GM18499 (cell line): ENCODE measurements at regions not wholly inside any gene's neighbourhood (a gene's known extent, or its start where the extent isn't known, plus 50 kb on each side); places are given as distances from the start of the nearest gene placed in this dataset.
"Not testable (repeated sequence)": the region's sequence is repeated elsewhere in the genome, so short reads cannot be mapped to it uniquely, and the experiment has no call there.

ENCODE experiments used
- ATAC-seq: cut with Tn5 transposase; IDR thresholded peaks from one replicate; pipeline ENCODE4 v1.9.1; 2021; ENCODE audit warnings: moderate number of reproducible peaks; ENCODE audit not compliant: insufficient read depth, unreplicated experiment

GRCh38 chr2:150076281-150076680, 411.2 kb downstream of the RND3 start:
- no peak for ATAC-seq

- no peak for ATAC-seq
Measured at GRCh38 chr2:150075831-150076230, 411.6 kb downstream of the RND3 start.

- no peak for ATAC-seq
Measured at GRCh38 chr2:150066490-150066889, 421.0 kb downstream of the RND3 start.

GRCh38 chr2:150063931-150064548, 423.4 kb downstream of the RND3 start:
- no peak for ATAC-seq

- ATAC-seq: no peak
Measured at GRCh38 chr2:150063432-150063889, 424.0 kb downstream of the RND3 start.

GRCh38 chr2:150062416-150062815, 425.1 kb downstream of the RND3 start:
- ATAC-seq: no peak

- ATAC-seq: no peak
Measured at GRCh38 chr2:150060341-150060740, 427.1 kb downstream of the RND3 start.

GRCh38 chr2:150059676-150060075, 427.8 kb downstream of the RND3 start:
- ATAC-seq: not testable (repeated sequence)

- no peak for ATAC-seq
Measured at GRCh38 chr2:150052457-150052856, 435.0 kb downstream of the RND3 start.

GRCh38 chr2:150051004-150051403, 436.5 kb downstream of the RND3 start:
- ATAC-seq: no peak

GRCh38 chr2:150050036-150050435, 437.4 kb downstream of the RND3 start:
- no peak for ATAC-seq

GRCh38 chr2:150047620-150048222, 439.7 kb downstream of the RND3 start:
- no peak for ATAC-seq

- ATAC-seq: no peak
Measured at GRCh38 chr2:150046810-150047209, 440.7 kb downstream of the RND3 start.

GRCh38 chr2:150046211-150046610, 441.3 kb downstream of the RND3 start:
- ATAC-seq: no peak

GRCh38 chr2:150045601-150046000, 441.9 kb downstream of the RND3 start:
- ATAC-seq: no peak

GRCh38 chr2:150043172-150043500, 444.3 kb downstream of the RND3 start:
- no peak for ATAC-seq

GRCh38 chr2:150042500-150043171, 444.8 kb downstream of the RND3 start:
- no peak for ATAC-seq

GRCh38 chr2:150041722-150042425, 445.6 kb downstream of the RND3 start:
- no peak for ATAC-seq

GRCh38 chr2:150036622-150037021, 449.0 kb upstream of the MMADHC start:
- no peak for ATAC-seq

GRCh38 chr2:150034665-150035064, 447.1 kb upstream of the MMADHC start:
- no peak for ATAC-seq
